ENCODE measurements at regions not wholly inside any gene's neighbourhood (a gene's known extent, or its start where the extent isn't known, plus 50 kb on each side); places are given as distances from the start of the nearest gene placed in this dataset.

GRCh38 chr3:28856796-28857195 lies 424.1 kb upstream of the RBMS3 start:
- in situ Hi-C loops (cut with HindIII; ENCODE audit: low sequenced_read_pairs): no loop called here
- no peak for TF ChIP-seq CTCF (IDR thresholded peaks at IDR 0.05; ENCODE audit: low read depth, low read length)
- H3K4me3 ChIP-seq (ENCODE audit: low read depth, low read length): no peak overlapping the region
- DNase-seq (ENCODE audit: low read depth, low spot score): no peak

DNA sequence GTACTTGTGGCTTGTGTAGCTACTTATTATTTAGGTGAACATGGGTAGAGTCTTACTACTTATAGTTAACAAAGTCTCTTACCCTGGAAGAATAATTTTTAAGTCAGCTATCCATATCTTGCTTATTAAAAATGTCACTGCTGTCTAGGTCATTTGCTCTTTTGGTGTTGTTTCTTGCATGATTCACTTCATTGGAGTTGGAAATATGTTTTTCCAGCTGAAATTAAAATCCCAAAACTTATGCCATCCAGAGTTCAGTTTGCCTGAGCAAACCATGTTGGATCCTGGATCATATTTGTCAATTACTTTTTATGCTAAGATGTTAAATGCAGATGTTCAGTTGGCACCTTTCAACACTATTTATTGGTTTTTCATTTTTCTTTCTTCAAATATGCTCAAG lies 421.0 kb upstream of the RBMS3 start:
- no peak for DNase-seq (ENCODE audit: low read depth, low spot score)
- TF ChIP-seq CTCF (IDR thresholded peaks at IDR 0.05; ENCODE audit: low read depth, low read length): no peak
- no peak overlapping the region for H3K4me3 ChIP-seq (ENCODE audit: low read depth, low read length)
- in situ Hi-C loops (cut with HindIII; ENCODE audit: low sequenced_read_pairs): no loop called here

DNA sequence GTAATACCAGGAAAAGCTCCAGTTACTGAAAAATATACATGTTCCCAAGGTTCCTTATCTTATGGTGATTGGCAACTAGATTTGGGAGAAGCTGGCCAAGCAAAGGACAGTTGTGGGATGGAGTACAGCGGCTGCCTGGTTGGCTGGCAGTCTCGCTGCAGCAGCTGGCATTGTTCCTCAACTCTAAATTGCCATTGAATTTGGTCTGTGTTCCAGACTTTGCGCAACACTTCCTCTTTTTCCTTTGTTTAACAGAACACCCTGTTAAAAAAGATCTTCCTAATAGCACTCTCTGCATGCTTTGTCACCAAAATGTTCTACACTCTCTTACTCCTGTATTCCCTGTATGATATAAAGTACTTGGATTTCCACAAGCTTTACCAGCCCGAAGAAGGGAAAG lies 420.6 kb upstream of the RBMS3 start:
- no peak for DNase-seq (ENCODE audit: low read depth, low spot score)
- no peak overlapping the region for H3K4me3 ChIP-seq (ENCODE audit: low read depth, low read length)
- no peak for TF ChIP-seq CTCF (IDR thresholded peaks at IDR 0.05; ENCODE audit: low read depth, low read length)
- in situ Hi-C loops (cut with HindIII; ENCODE audit: low sequenced_read_pairs): no loop called here

- TF ChIP-seq CTCF (IDR thresholded peaks at IDR 0.05; ENCODE audit: low read depth, low read length): no peak
- H3K4me3 ChIP-seq (ENCODE audit: low read depth, low read length): no peak overlapping the region
- in situ Hi-C loops (cut with HindIII; ENCODE audit: low sequenced_read_pairs): no loop called here
- no peak for DNase-seq (ENCODE audit: low read depth, low spot score)
These were observed 417.7 kb upstream of the RBMS3 start for GRCh38 chr3:28863186-28863585.

GRCh38 chr3:28867836-28868235 lies 413.0 kb upstream of the RBMS3 start:
- H3K4me3 ChIP-seq (ENCODE audit: low read depth, low read length): no peak overlapping the region
- DNase-seq (ENCODE audit: low read depth, low spot score): no peak
- no peak for TF ChIP-seq CTCF (IDR thresholded peaks at IDR 0.05; ENCODE audit: low read depth, low read length)
- in situ Hi-C loops (cut with HindIII; ENCODE audit: low sequenced_read_pairs): no loop called here

DNA sequence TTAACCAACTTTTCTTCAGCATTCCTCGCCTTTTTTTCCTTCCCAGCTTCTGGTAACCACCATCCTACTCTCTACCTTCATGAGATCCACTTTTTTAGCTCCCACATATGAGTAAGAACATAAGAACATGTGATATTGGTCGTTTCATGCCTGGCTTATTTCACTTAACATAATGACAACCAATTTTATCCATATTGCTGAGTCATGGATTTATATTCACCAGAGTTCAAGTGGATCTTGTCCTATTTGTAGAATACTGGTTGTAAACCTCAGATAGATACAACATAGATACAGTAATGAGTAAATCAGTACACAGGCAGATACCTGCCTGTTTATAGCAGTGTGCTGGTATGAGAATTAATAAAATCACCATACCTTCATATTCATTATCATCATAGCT lies 412.0 kb upstream of the RBMS3 start:
- in situ Hi-C loops (cut with HindIII; ENCODE audit: low sequenced_read_pairs): no loop called here
- no peak for DNase-seq (ENCODE audit: low read depth, low spot score)
- no peak overlapping the region for H3K4me3 ChIP-seq (ENCODE audit: low read depth, low read length)
- TF ChIP-seq CTCF (IDR thresholded peaks at IDR 0.05; ENCODE audit: low read depth, low read length): no peak

- DNase-seq (ENCODE audit: low read depth, low spot score): no peak
- no peak for TF ChIP-seq CTCF (IDR thresholded peaks at IDR 0.05; ENCODE audit: low read depth, low read length)
- in situ Hi-C loops (cut with HindIII; ENCODE audit: low sequenced_read_pairs): no loop called here
- no peak overlapping the region for H3K4me3 ChIP-seq (ENCODE audit: low read depth, low read length)
These were observed 403.0 kb upstream of the RBMS3 start for GRCh38 chr3:28877912-28878311.

Measured in astrocyte of the spinal cord (primary cell).